GM21515 (cell line): ENCODE measurements at regions not wholly inside any gene's neighbourhood (a gene's known extent, or its start where the extent isn't known, plus 50 kb on each side); places are given as distances from the start of the nearest gene placed in this dataset.
"Not testable (repeated sequence)": the region's sequence is repeated elsewhere in the genome, so short reads cannot be mapped to it uniquely, and the experiment has no call there.

Source experiments
- ATAC-seq: cut with Tn5 transposase; IDR thresholded peaks from one replicate; pipeline ENCODE4 v1.9.1; 2021; ENCODE audit not compliant: unreplicated experiment

- no peak for ATAC-seq
Measured at GRCh38 chr3:55297706-55298105, 189.4 kb downstream of the WNT5A start.

DNA sequence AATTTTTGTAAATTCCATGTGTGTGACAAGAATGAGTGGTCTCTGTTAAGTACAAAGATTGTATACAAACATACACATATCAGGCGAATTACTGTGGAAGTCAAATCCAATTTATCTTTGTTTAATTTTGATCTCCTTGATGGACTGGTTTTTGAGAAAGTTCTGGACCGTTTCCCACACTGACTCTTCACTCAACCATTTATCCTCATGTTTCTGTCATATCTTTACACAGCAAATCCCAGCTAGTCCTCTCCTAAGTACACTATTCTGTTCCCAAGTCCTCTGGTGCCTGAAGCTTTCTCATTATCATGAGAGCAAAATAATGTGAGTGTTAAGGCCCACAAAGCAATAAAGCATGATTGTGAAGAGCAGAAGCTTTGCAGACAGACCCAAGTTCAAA, 189.9 kb downstream of the WNT5A start:
- no peak for ATAC-seq

DNA sequence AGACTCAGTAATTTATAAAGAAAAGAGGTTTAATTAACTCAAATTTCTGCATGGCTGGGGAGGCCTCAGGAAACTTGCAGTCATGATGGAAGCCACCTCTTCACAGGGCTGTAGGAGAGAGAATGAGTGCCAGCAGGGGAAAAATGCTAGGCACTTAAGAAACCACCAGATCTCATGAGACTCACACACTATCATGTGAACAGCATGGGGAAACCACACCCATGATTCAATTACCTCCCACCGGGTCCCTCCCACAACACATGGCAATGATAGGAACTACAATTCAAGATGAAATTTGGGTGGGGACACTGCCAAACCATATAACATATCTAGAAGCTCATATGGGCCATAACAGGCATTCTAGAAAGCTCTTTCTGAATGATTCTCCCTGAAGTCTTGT, 190.3 kb downstream of the WNT5A start:
- no peak for ATAC-seq

GRCh38 chr3:55296030-55296429, 191.1 kb downstream of the WNT5A start:
- no peak for ATAC-seq

GRCh38 chr3:55294557-55294956, 192.5 kb downstream of the WNT5A start:
- no peak for ATAC-seq

- ATAC-seq, result no peak
Measured at GRCh38 chr3:55292360-55292759, 194.7 kb downstream of the WNT5A start.

- no peak for ATAC-seq
Measured at GRCh38 chr3:55288657-55289056, 198.4 kb downstream of the WNT5A start.

GRCh38 chr3:55286693-55287092, 200.4 kb downstream of the WNT5A start:
- no peak for ATAC-seq

- no peak for ATAC-seq
Measured at GRCh38 chr3:55285156-55285555, 201.9 kb downstream of the WNT5A start.

DNA sequence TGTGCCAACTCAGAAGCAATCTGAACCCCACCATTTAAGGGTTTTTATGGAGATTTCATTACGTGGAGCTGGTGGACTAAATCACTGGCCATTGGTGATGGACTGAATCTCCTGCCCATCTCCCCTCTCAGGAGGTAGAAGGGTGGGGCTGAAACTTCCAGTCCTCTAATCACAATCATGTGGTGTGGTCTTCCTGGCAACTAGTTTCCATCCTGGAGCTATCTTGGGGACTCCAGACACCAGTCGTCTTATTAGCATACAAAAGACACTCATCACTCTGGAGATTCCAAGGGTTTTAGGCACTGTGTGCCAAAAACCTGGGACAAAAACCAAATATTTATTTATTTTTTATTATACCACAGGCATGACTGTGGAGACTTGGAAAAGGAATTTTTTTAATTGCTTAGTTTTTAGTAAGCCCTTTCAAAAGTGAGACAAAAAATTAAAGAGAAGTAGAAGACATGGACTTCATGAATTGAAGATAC, 203.6 kb downstream of the WNT5A start:
- no peak for ATAC-seq

DNA sequence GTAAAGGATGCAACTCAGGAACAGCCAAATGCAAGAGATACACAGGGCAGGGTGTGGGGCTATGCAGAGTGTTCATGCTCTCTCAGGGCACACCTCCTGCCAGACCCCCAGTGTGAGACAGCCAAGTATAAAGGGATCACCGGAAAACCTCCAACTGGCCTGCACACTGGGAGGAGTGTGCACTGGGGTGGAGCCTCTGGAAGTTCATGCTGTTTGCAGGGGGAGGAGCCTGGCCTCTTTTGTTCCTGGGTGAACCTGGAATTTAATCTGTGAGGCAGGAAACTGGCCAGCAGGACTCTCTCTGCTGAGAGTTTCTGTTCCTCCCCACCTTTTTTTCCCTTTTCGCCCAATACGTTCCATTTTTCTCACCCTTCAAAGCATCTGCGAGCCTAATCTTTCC, 204.1 kb downstream of the WNT5A start:
- ATAC-seq, result no peak

GRCh38 chr3:55272031-55272645, 215.0 kb downstream of the WNT5A start:
- ATAC-seq, result no peak

DNA sequence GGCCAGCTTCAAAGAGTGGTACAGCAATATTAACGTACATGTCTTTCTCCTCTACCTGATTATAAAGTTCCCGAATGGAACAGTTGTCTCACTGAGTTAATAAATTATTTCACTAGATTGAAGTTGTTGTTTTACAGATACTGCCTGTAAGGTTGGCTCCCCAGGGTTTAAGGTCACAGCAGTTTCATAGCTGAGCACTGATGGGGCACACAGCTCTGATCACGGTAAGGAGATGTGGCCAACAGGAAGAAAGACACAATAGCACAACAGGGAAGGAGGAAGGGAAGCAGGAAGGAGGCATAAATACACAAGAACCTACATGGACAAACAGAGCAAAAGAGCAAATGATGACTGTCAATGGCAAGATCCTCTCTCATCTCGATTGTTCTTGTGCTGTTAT, 215.6 kb downstream of the WNT5A start:
- no peak for ATAC-seq

DNA sequence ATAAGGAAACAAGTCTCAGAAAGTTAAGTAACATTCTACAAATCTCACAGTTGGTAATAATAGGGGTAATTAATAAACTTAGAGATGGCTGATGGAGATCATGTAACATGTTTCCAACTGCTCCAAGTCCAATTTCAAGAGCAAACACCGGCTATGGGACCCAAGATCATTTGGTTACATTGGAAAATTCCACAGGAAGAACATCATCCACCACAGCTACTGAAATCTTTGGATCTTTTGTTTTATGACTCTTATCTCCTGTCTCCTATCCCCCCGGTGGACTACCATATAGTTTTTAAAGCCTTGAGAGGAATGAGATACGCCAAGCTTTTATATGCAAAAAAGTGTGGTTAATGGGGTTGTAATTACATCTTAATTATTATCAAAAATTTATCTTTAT, 216.1 kb downstream of the WNT5A start:
- no peak for ATAC-seq

- no peak for ATAC-seq
Measured at GRCh38 chr3:55269636-55270035, 217.5 kb downstream of the WNT5A start.

GRCh38 chr3:55269096-55269495, 218.0 kb downstream of the WNT5A start:
- no peak for ATAC-seq

- ATAC-seq, result no peak
Measured at GRCh38 chr3:55267206-55267930, 219.7 kb downstream of the WNT5A start.

DNA sequence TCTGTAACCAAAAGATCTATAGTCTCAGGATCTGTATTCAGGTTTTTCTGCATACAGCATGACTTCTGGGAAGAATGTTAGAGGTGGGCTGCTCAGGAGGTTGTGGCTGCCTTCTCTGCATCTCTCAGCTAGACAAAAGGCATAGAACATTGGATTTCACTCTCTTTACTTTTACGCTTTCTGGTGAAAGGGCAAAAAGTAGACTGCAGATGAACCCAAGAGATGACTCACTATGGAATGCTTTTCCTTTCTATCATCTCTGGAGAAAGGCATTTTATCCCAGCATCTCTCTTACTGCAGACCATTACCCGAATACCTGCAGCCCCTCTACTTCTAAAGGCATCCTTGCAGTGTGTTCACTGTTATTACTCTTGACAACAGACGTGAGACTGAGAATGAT, 222.2 kb downstream of the WNT5A start:
- no peak for ATAC-seq

DNA sequence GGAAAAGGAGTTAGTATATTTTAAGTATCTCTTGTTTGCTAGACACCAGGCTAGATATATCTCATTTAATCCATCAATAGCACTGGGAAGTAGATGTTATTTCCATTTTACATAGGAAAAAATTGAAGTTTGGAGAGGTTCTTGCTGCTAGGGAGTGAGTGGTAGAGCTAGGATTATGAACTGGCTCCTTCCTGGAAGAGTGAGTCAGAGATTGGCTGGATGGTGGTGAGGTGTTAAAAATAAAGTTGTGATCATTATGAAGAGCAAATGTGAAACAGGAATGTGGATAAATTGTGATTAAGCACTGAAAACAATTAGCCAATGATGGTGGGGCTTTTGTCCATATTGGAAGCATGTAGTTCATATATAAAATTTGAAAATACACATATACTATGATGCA, 234.2 kb downstream of the WNT5A start:
- no peak for ATAC-seq

DNA sequence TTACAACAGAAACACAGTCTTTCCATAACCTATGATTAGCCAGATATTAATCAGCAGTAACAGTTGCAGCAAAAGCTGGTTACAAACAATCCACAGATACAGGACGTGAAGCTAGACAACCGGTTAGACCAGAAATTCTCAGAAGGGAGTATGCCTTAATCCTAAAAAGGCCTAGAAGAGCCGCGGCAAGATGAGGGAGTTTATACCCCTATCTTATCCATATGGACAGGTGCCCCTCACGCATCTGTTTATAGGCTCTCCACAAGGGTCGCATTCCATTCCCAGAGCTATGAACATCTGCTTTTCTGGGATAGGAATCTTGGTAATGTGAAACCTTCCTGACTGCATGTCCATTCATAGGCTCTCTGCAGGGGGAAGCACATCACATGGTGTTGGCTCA, 237.9 kb downstream of the WNT5A start:
- ATAC-seq, result not testable (repeated sequence)

DNA sequence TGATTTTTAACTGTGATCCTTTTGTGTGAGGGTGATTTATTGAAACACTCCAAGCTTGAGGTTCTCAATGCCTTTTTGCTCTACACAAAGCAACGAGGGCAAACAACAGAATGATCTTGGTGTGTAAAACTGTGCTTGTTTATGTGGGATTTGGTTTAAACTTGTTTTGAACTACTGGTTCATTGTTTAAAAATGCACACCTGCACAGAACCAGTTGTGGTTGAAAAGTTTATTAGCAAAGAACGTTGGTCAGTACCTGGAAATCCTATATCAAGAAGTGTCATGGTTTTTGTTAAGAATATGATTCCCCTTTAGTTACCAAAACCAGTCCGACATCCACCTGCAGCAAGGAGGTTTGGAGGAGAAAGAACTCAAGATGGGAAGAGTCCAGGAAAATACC, 239.4 kb downstream of the WNT5A start:
- ATAC-seq, result no peak

DNA sequence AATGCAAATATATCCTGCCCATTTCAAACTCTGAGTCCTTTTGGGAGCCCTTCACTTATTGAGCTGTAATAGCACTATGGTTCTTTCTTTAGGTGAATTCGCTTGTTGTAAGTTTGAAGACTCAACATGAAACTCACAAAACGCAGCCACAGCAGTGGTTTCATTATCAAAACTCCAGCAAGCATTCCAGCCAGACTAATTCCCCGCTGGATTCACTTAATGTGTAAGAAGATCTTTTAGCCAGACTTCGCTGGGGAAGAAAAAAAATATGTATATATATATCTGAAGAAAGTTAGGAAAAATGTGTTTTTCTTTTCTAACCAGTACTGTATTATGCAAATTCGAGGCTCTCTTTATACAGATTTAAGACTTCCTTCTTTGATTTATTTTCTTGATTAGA, 241.1 kb downstream of the WNT5A start:
- no peak for ATAC-seq

DNA sequence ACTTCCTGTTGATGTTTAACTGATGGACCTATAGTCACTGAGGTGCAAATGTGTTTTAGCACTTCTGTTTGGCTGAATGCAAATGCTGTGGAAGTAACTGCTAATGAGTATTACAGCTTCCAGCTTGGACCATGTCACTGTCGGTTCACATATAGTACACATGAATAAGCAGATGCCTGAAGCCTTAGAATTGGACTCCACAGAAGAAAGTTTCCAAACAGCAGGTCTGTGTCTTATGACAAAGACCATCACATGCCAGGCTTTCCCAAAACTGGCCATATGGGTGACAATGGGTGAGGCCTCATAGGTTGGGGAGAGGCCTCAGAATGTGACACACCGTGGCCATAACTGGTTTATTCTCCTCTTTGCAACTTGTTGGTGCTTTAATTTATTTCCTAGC, 241.8 kb downstream of the WNT5A start:
- no peak for ATAC-seq
